Hepatocyte (in vitro differentiated cells): ENCODE measurements at regions not wholly inside any gene's neighbourhood (a gene's known extent, or its start where the extent isn't known, plus 50 kb on each side); places are given as distances from the start of the nearest gene placed in this dataset.

Source experiments
- DNase-seq: peaks from one replicate; pipeline ENCODE4 v3.0.0-alpha.2; 2016; ENCODE audit warnings: low spot score
- H2AFZ ChIP-seq: fragments of 200-600 bp; sonication (generic); 2 replicates; pipeline ENCODE4 v1.6.0; 2016; ENCODE audit warnings: antibody characterized with exemption, mild to moderate bottlenecking
- H3K27ac ChIP-seq: fragments of 200-600 bp; sonication (generic); 2 replicates; pipeline ENCODE4 v1.5.1; 2016; ENCODE audit warnings: mild to moderate bottlenecking
- H3K27me3 ChIP-seq: fragments of 200-600 bp; sonication (generic); 2 replicates; pipeline ENCODE4 v1.6.1; 2016
- H3K36me3 ChIP-seq: fragments of 200-600 bp; sonication (generic); replicated peaks from 2 replicates; pipeline ENCODE4 v1.5.1; 2016; ENCODE audit warnings: low read depth; ENCODE audit not compliant: insufficient read depth
- H3K4me1 ChIP-seq: fragments of 200-600 bp; sonication (generic); 2 replicates; pipeline ENCODE4 v1.5.1; 2016; ENCODE audit warnings: mild to moderate bottlenecking, moderate library complexity; ENCODE audit not compliant: insufficient read depth
- H3K4me2 ChIP-seq: fragments of 200-600 bp; sonication (generic); 2 replicates; pipeline ENCODE4 v1.6.0; 2016
- H3K4me3 ChIP-seq: fragments of 200-600 bp; sonication (generic); 2 replicates; pipeline ENCODE4 v1.5.1; 2016; ENCODE audit warnings: mild to moderate bottlenecking
- H3K79me2 ChIP-seq: fragments of 200-600 bp; sonication (generic); 2 replicates; pipeline ENCODE4 v1.6.0; 2017; ENCODE audit warnings: mild to moderate bottlenecking
- H3K9me2 ChIP-seq: fragments of 200-600 bp; sonication (generic); replicated peaks from 2 replicates; pipeline ENCODE4 v1.6.0; 2017; ENCODE audit warnings: mild to moderate bottlenecking; ENCODE audit not compliant: insufficient read depth
- H3K9me3 ChIP-seq: fragments of 200-600 bp; sonication (generic); 2 replicates; pipeline ENCODE4 v1.5.1; 2016; ENCODE audit warnings: low read depth, mild to moderate bottlenecking
- H4K20me1 ChIP-seq: fragments of 200-600 bp; sonication (generic); 2 replicates; pipeline ENCODE4 v1.6.0; 2016; ENCODE audit warnings: mild to moderate bottlenecking; ENCODE audit not compliant: insufficient read depth, poor library complexity, severe bottlenecking
- EZH2 ChIP-seq: fragments of 200-600 bp; sonication (generic); IDR thresholded peaks from 2 replicates; pipeline ENCODE4 v1.6.1; 2016; ENCODE audit warnings: antibody characterized with exemption, mild to moderate bottlenecking, borderline replicate concordance
- EZH2phosphoT487 ChIP-seq: fragments of 200-600 bp; sonication (generic); IDR thresholded peaks from one replicate; pipeline ENCODE4 v1.6.1; 2018; ENCODE audit warnings: antibody characterized with exemption, mild to moderate bottlenecking, low read depth, moderate library complexity; ENCODE audit not compliant: unreplicated experiment, severe bottlenecking
- WGBS: methylation state at CpG from one replicate; pipeline ENCODE4 v1.1.6; 2016; ENCODE audit warnings: low lambda C conversion rate; ENCODE audit errors: missing lambda C conversion rate; 5-methylcytosine and 5-hydroxymethylcytosine counted together
- TF ChIP-seq, protein P1 (sequence below): fragments of 200-600 bp; sonication (generic); IDR thresholded peaks from 2 replicates; pipeline ENCODE4 v1.5.1; 2016; ENCODE audit warnings: antibody characterized with exemption, mild to moderate bottlenecking; ENCODE audit not compliant: poor library complexity

DNA sequence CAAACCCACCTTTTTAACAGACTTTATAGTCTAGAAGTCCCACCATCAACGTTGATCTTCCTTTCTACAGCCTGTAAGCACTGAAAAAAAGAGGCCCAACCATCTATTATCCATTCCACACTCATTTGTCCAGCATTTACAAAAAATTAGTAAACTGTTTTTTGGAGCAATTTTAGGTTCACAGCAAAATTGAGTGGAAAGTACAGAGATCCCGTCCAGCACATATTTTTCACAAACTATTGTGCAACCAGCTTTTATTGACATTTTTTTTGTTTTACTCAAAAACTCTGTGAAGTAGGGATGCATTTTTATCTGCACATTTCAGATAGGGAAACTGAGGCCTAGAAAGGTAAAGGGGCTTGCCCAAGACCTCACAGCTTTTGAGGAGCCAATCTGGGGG lies 68.6 kb downstream of the TNP1 start:
- no peaks in the 10 kb centered on the region for H3K27me3 ChIP-seq
- DNase-seq: no peak
- H3K9me3 ChIP-seq: no peaks in the 10 kb centered on the region
- H3K4me1 ChIP-seq: peaks cover 4% of the 10 kb centered on the region
- peak overlapping the region; percentile 42 for H3K27ac ChIP-seq
- WGBS: 72% methylated on average over 2 of the region's 2 CpGs
- H3K9me2 ChIP-seq: no peaks in the 10 kb centered on the region
- H3K4me3 ChIP-seq: no peak overlapping the region
- H4K20me1 ChIP-seq: no peaks in the 10 kb centered on the region
- no peaks in the 10 kb centered on the region for H3K36me3 ChIP-seq
- no peaks in the 10 kb centered on the region for H3K79me2 ChIP-seq
- TF ChIP-seq EZH2 (no peak), EZH2phosphoT487 (no peak)
- TF ChIP-seq, protein P1, sequence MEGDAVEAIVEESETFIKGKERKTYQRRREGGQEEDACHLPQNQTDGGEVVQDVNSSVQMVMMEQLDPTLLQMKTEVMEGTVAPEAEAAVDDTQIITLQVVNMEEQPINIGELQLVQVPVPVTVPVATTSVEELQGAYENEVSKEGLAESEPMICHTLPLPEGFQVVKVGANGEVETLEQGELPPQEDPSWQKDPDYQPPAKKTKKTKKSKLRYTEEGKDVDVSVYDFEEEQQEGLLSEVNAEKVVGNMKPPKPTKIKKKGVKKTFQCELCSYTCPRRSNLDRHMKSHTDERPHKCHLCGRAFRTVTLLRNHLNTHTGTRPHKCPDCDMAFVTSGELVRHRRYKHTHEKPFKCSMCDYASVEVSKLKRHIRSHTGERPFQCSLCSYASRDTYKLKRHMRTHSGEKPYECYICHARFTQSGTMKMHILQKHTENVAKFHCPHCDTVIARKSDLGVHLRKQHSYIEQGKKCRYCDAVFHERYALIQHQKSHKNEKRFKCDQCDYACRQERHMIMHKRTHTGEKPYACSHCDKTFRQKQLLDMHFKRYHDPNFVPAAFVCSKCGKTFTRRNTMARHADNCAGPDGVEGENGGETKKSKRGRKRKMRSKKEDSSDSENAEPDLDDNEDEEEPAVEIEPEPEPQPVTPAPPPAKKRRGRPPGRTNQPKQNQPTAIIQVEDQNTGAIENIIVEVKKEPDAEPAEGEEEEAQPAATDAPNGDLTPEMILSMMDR: no peak
- no peak overlapping the region for H2AFZ ChIP-seq
- H3K4me2 ChIP-seq: no peak overlapping the region

DNA sequence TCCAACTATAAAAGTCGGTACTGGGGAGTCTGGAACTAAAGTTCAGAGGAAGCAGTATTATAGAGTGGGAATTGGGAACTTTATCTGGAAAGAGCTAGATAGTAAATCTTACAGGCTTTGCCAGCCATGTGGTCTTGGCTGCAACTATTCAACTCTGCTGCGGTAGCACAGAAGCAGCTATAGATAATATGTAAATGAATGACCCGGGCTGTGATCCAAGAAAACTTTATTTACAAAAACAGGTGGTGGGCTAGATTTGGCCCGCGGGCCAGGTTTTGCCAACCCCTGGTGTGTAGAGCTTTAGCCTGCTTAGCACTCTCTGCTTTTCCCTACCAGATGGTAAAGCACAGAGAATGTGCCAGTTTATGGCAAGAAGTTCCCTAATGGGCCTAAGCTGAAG lies 70.8 kb downstream of the TNP1 start:
- no peaks in the 10 kb centered on the region for H3K79me2 ChIP-seq
- no peaks in the 10 kb centered on the region for H3K36me3 ChIP-seq
- no peak overlapping the region for H3K27ac ChIP-seq
- H3K4me3 ChIP-seq: no peak overlapping the region
- H3K4me2 ChIP-seq: no peak overlapping the region
- H3K9me3 ChIP-seq: no peaks in the 10 kb centered on the region
- no peak for DNase-seq
- no peaks in the 10 kb centered on the region for H4K20me1 ChIP-seq
- no peaks in the 10 kb centered on the region for H3K27me3 ChIP-seq
- no peak overlapping the region for H2AFZ ChIP-seq
- no peaks in the 10 kb centered on the region for H3K9me2 ChIP-seq
- TF ChIP-seq, protein P1: no peak
- TF ChIP-seq EZH2phosphoT487: no peak
- TF ChIP-seq EZH2: no peak
- 58% methylated on average over 5 of the region's 5 CpGs for WGBS
- H3K4me1 ChIP-seq: peaks cover 4% of the 10 kb centered on the region

DNA sequence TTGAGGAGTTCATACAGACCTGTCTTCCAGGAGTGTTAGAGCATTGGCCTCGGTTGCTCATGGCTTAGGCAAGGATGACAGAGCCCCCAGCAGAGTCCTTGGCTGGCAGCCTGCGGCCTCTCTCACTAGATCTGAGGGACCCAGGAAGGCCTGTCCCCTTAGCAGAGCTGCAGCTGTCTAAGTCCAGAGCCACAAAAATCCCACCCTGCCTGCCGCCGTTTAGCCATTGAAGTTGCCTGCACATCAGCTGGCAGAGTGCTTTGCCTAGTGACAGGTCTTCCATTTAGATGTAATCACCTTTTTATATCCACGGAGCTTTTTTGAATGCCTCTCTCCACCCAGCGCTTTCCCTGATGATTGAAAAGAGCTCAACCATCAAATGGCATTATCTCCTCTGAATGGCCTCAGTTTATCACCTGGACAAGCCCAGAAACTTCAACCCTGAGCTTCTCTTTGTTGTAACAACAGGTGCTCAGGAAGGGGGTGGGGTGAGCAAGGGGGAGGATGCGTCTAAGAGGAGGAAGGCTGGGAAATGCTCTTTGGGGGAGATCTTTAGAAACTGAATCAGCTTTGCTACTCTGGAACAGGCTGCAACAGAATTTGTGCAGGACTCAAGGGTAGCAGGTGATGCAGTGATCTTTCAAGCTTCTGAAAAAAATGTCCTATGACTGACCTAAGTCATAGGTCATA lies 71.9 kb downstream of the TNP1 start:
- peaks cover 4% of the 10 kb centered on the region for H3K4me1 ChIP-seq
- no peaks in the 10 kb centered on the region for H4K20me1 ChIP-seq
- 75% methylated on average over 7 of the region's 7 CpGs for WGBS
- H3K27me3 ChIP-seq: no peaks in the 10 kb centered on the region
- H3K36me3 ChIP-seq: no peaks in the 10 kb centered on the region
- DNase-seq: no peak
- TF ChIP-seq, protein P1: no peak
- no peak for TF ChIP-seq EZH2phosphoT487
- no peak for TF ChIP-seq EZH2
- no peak overlapping the region for H3K4me3 ChIP-seq
- H3K9me3 ChIP-seq: no peaks in the 10 kb centered on the region
- H3K79me2 ChIP-seq: no peaks in the 10 kb centered on the region
- H3K4me2 ChIP-seq: no peak overlapping the region
- no peak overlapping the region for H3K27ac ChIP-seq
- H2AFZ ChIP-seq: no peak overlapping the region
- no peaks in the 10 kb centered on the region for H3K9me2 ChIP-seq
